CD4-positive, alpha-beta memory T cell (primary cell): ENCODE measurements at regions not wholly inside any gene's neighbourhood (a gene's known extent, or its start where the extent isn't known, plus 50 kb on each side); places are given as distances from the start of the nearest gene placed in this dataset.

Source experiments
- CTCF ChIA-PET: fragments of 350-600 bp; sonication (Branson Sonifier 250); formaldehyde crosslinking; loops from one replicate; lab custom pipeline; 2021; ENCODE audit warnings: inconsistent platforms; ENCODE audit not compliant: partially characterized antibody; lab: Charles Lee
- POLR2A ChIA-PET: fragments of 350-600 bp; sonication (Branson Sonifier 250); formaldehyde crosslinking; loops from one replicate; lab custom pipeline; 2021; ENCODE audit not compliant: partially characterized antibody; lab: Charles Lee
- DNase-seq, 5 donors: peaks; one replicate each; pipeline versions ENCODE4 v3.0.0 to v3.0.0-alpha.2; 2020 to 2022; ENCODE audit warnings: mixed read lengths in 1 of 5
- H3K27ac ChIP-seq: one replicate; pipeline ENCODE4 v1.7.0; 2013; ENCODE audit warnings: low read depth, low read length
- H3K27me3 ChIP-seq: 2 replicates; pipeline ENCODE4 v1.7.0; 2013; ENCODE audit warnings: mild to moderate bottlenecking, low read length, moderate library complexity; ENCODE audit not compliant: insufficient read depth
- H3K36me3 ChIP-seq: 2 replicates; pipeline ENCODE4 v1.7.0; 2013; ENCODE audit warnings: mild to moderate bottlenecking, low read length, moderate library complexity; ENCODE audit not compliant: insufficient read depth
- H3K4me1 ChIP-seq: 2 replicates; pipeline ENCODE4 v1.7.0; 2013; ENCODE audit warnings: mild to moderate bottlenecking, low read length, moderate library complexity; ENCODE audit not compliant: insufficient read depth
- H3K4me3 ChIP-seq, 2 donors: one replicate each; pipeline ENCODE4 v1.7.0; 2013; ENCODE audit warnings: low read length in 2 of 2, mild to moderate bottlenecking in 1 of 2
- H3K9me3 ChIP-seq, 2 donors: one replicate each; pipeline ENCODE4 v1.7.0; 2013; ENCODE audit warnings: low read length in 2 of 2, control low read depth in 1 of 2; ENCODE audit not compliant: control insufficient read depth in 1 of 2
- H3K27ac Mint-ChIP-seq, 7 donors: one replicate each; pipeline ENCODE4 v1.8.0; 2020 to 2021; ENCODE audit warnings: mixed read lengths in 7 of 7, mild to moderate bottlenecking in 6 of 7, inconsistent platforms in 3 of 7, moderate library complexity in 3 of 7
- H3K27me3 Mint-ChIP-seq, 2 donors: one replicate each; pipeline ENCODE4 v1.8.0; 2020 to 2021; ENCODE audit warnings: mixed read lengths in 2 of 2
- H3K36me3 Mint-ChIP-seq, 2 donors: one replicate each; pipeline ENCODE4 v1.8.0; 2020 to 2021; ENCODE audit warnings: mixed read lengths in 2 of 2, inconsistent platforms in 1 of 2, mild to moderate bottlenecking in 1 of 2
- H3K4me1 Mint-ChIP-seq, 4 donors: one replicate each; pipeline ENCODE4 v1.8.0; 2020 to 2021; ENCODE audit warnings: mixed read lengths in 4 of 4, mild to moderate bottlenecking in 1 of 4
- H3K4me3 Mint-ChIP-seq, 8 donors: one replicate each; pipeline ENCODE4 v1.8.0; 2020 to 2021; ENCODE audit warnings: mixed read lengths in 8 of 8, mild to moderate bottlenecking in 7 of 8, moderate library complexity in 6 of 8, inconsistent platforms in 3 of 8
- H3K9me3 Mint-ChIP-seq, 8 donors: one replicate each; pipeline ENCODE4 v1.8.0; 2020 to 2021; ENCODE audit warnings: mixed read lengths in 8 of 8, mild to moderate bottlenecking in 5 of 8, inconsistent platforms in 3 of 8, moderate library complexity in 1 of 8
- intact Hi-C: fragments of 100-400 bp; cut with micrococcal nuclease; formaldehyde crosslinking; loops from one replicate; pipeline ENCODE4 v1.15.1; 2023

GRCh38 chr20:20847814-20848213, 135.4 kb upstream of the RALGAPA2 start:
- ChIA-PET POLR2A (no interaction called here), CTCF (interaction anchor here (2.4 kb wide), 1 partner anchor 10 kb away, joined by 7 read pairs; no protein-coding TSS in a partner anchor)
- H3K27me3 Mint-ChIP-seq, result peaks cover 5 to 12% of the 10 kb centered on the region in 2 donors
- peaks cover 0 to 2% (median 0%) of the 10 kb centered on the region in 8 donors for H3K9me3 Mint-ChIP-seq
- no peaks in the 10 kb centered on the region for H3K27me3 ChIP-seq
- intact Hi-C loops, result no loop called here
- H3K27ac Mint-ChIP-seq, result no peak overlapping the region
- no peak overlapping the region for H3K4me3 ChIP-seq
- no peaks in the 10 kb centered on the region for H3K9me3 ChIP-seq
- no peak overlapping the region for H3K4me3 Mint-ChIP-seq
- no peaks in the 10 kb centered on the region for H3K36me3 Mint-ChIP-seq
- no peak overlapping the region for H3K27ac ChIP-seq
- H3K4me1 Mint-ChIP-seq, result peaks cover 0 to 3% (median 0%) of the 10 kb centered on the region in 4 donors
- no peaks in the 10 kb centered on the region for H3K4me1 ChIP-seq
- DNase-seq, result no peak
- no peaks in the 10 kb centered on the region for H3K36me3 ChIP-seq

GRCh38 chr20:20843982-20844381, 131.5 kb upstream of the RALGAPA2 start:
- CTCF ChIA-PET, result interaction anchor here (0.8 to 1.0 kb wide), 3 partner anchors 16 to 661 kb away, joined by 3 read pairs; no protein-coding TSS in a partner anchor
- no peaks in the 10 kb centered on the region for H3K27me3 ChIP-seq
- Mint-ChIP-seq H3K4me1 (peaks cover 0 to 3% (median 0%) of the 10 kb centered on the region in 4 donors), H3K4me3 (no peak overlapping the region), H3K27ac (no peak overlapping the region), H3K27me3 (peaks cover 3 to 14% of the 10 kb centered on the region in 2 donors), H3K9me3 (no peaks in the 10 kb centered on the region), H3K36me3 (no peaks in the 10 kb centered on the region)
- no peak overlapping the region for H3K27ac ChIP-seq
- intact Hi-C loops, result no loop called here
- no peaks in the 10 kb centered on the region for H3K4me1 ChIP-seq
- no peaks in the 10 kb centered on the region for H3K9me3 ChIP-seq
- DNase-seq, result no peak
- H3K4me3 ChIP-seq, result no peak overlapping the region
- POLR2A ChIA-PET, result no interaction called here
- no peaks in the 10 kb centered on the region for H3K36me3 ChIP-seq

DNA sequence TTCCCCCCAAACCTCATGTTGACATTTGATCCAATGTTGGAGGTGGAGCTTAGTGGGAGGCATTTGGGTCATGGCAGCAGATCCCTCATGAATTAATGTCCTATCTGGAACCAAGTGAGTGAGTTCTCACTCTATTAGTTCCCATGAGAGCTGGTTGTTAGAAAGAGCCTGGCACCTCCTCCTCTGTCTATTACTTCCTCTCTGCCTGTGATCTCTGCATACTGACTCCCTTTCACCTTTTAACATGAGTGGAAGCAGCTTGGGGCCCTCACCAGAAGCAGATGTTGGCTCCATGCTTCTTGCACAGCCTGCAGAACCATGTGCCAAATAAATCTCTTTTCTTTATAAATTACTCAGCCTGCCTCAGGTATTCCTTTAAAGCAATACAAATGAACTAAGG, 127.3 kb upstream of the RALGAPA2 start:
- peaks cover 2 to 8% of the 10 kb centered on the region in 2 donors for H3K27me3 Mint-ChIP-seq
- peaks cover 0 to 6% (median 4%) of the 10 kb centered on the region in 4 donors for H3K4me1 Mint-ChIP-seq
- intact Hi-C loops, result no loop called here
- H3K4me3 Mint-ChIP-seq, result no peak overlapping the region
- no peaks in the 10 kb centered on the region for H3K36me3 Mint-ChIP-seq
- Histone ChIP-seq H3K27ac (no peak overlapping the region), H3K9me3 (no peaks in the 10 kb centered on the region), H3K4me1 (no peaks in the 10 kb centered on the region), H3K4me3 (no peak overlapping the region), H3K36me3 (no peaks in the 10 kb centered on the region), H3K27me3 (no peaks in the 10 kb centered on the region)
- no peak for DNase-seq
- H3K27ac Mint-ChIP-seq, result no peak overlapping the region
- ChIA-PET CTCF (interaction anchor here (1.2 to 4.7 kb wide), 3 partner anchors 20 to 665 kb away, joined by 3 to 17 read pairs (median 5); no protein-coding TSS in a partner anchor), POLR2A (no interaction called here)
- H3K9me3 Mint-ChIP-seq, result no peaks in the 10 kb centered on the region

- Mint-ChIP-seq H3K9me3 (no peaks in the 10 kb centered on the region), H3K36me3 (no peaks in the 10 kb centered on the region), H3K4me1 (peaks cover 0 to 6% (median 3%) of the 10 kb centered on the region in 4 donors), H3K27me3 (peaks cover 4 to 18% of the 10 kb centered on the region in 2 donors), H3K27ac (peak overlapping the region in 1 of 7 donors; percentile 2), H3K4me3 (peak overlapping the region in 1 of 8 donors; percentile 51)
- no peak overlapping the region for H3K27ac ChIP-seq
- ChIA-PET POLR2A (no interaction called here), CTCF (interaction anchor here (1.3 to 4.7 kb wide), 5 partner anchors 9 to 668 kb away, joined by 5 to 17 read pairs (median 7); no protein-coding TSS in a partner anchor)
- H3K9me3 ChIP-seq, result no peaks in the 10 kb centered on the region
- intact Hi-C loops, result no loop called here
- peak in 2 of 5 donors; percentile 4 to 8 for DNase-seq
- H3K36me3 ChIP-seq, result no peaks in the 10 kb centered on the region
- H3K4me3 ChIP-seq, result no peak overlapping the region
- no peaks in the 10 kb centered on the region for H3K4me1 ChIP-seq
- H3K27me3 ChIP-seq, result no peaks in the 10 kb centered on the region
Observed at GRCh38 chr20:20837574-20838021, 125.2 kb upstream of the RALGAPA2 start.

DNA sequence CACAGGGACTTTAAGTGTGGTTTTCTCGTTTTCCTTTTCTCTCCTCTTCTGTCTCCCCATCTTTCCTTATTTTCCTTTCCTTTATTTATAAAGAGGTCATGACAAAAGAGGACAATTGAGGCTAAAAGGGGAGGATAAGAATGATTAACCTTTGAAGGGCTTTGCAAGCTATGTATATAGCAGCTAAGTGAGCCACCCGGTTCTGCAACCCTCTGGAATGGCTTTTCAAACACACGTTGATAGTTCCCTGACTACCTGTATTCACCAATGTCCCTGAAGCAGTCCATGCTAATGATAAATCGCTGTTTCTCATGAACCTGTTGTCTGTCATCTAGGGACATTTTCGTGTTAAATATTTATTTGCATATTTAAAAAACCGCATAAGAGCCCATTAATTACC, 124.4 kb upstream of the RALGAPA2 start:
- H3K4me1 Mint-ChIP-seq, result peaks cover 0 to 6% (median 3%) of the 10 kb centered on the region in 4 donors
- no peak overlapping the region for H3K27ac ChIP-seq
- H3K27me3 Mint-ChIP-seq, result peaks cover 4 to 18% of the 10 kb centered on the region in 2 donors
- intact Hi-C loops, result no loop called here
- no peaks in the 10 kb centered on the region for H3K9me3 Mint-ChIP-seq
- H3K4me1 ChIP-seq, result no peaks in the 10 kb centered on the region
- H3K4me3 ChIP-seq, result no peak overlapping the region
- H3K36me3 ChIP-seq, result no peaks in the 10 kb centered on the region
- ChIA-PET CTCF (interaction anchor here (1.5 to 4.7 kb wide), 6 partner anchors 10 to 734 kb away, joined by 3 to 17 read pairs (median 6); no protein-coding TSS in a partner anchor), POLR2A (no interaction called here)
- no peak overlapping the region for H3K4me3 Mint-ChIP-seq
- H3K36me3 Mint-ChIP-seq, result no peaks in the 10 kb centered on the region
- H3K27me3 ChIP-seq, result no peaks in the 10 kb centered on the region
- H3K9me3 ChIP-seq, result no peaks in the 10 kb centered on the region
- H3K27ac Mint-ChIP-seq, result no peak overlapping the region
- no peak for DNase-seq

DNA sequence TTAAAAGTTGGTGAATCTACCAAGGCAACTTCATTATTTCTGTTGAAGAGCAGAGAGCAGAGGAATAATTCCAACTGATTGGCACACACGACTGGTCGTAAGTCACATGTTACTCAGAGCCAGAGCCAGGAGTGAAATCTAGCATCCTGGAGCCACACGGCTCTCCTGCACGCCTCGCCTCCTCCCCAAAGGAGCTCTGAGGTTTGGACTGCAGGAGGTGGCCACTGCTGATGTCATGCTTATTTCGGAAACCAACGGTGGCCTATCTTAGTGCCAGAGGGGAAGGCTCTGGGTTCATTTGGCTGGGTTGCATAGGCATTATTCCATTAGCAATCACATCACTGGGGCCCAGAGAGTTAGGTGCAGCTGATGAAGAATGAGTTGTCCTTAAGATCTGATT, 123.5 kb upstream of the RALGAPA2 start:
- intact Hi-C loops, result no loop called here
- DNase-seq, result no peak
- peaks cover 4 to 17% of the 10 kb centered on the region in 2 donors for H3K27me3 Mint-ChIP-seq
- Histone ChIP-seq H3K27me3 (no peaks in the 10 kb centered on the region), H3K9me3 (no peaks in the 10 kb centered on the region), H3K4me3 (no peak overlapping the region), H3K36me3 (no peaks in the 10 kb centered on the region), H3K4me1 (no peaks in the 10 kb centered on the region), H3K27ac (no peak overlapping the region)
- H3K36me3 Mint-ChIP-seq, result no peaks in the 10 kb centered on the region
- ChIA-PET POLR2A (no interaction called here), CTCF (interaction anchor here (1.5 to 4.7 kb wide), 5 partner anchors 10 to 735 kb away, joined by 3 to 17 read pairs (median 6); no protein-coding TSS in a partner anchor)
- no peak overlapping the region for H3K4me3 Mint-ChIP-seq
- H3K4me1 Mint-ChIP-seq, result peaks cover 0 to 6% (median 3%) of the 10 kb centered on the region in 4 donors
- no peak overlapping the region for H3K27ac Mint-ChIP-seq
- H3K9me3 Mint-ChIP-seq, result peaks cover 0 to 2% (median 0%) of the 10 kb centered on the region in 8 donors

DNA sequence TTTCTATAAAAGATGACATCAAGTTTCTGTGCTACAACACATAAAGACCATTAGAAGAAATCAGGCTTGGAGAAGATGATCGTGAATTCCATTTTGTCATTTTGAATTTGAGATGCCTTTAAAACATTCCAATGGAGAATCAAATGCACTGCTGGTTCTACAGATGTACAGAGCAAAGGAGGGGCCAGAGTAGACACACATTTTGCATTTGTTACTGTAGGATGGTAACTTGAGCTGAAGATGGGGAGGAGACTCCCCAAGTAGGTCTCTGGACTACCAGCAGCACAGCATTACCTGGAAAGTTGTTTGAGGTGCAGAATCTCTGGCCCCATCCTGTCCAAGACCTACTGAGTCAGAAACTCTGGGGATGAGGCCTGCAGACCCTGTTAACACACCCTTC, 121.6 kb upstream of the RALGAPA2 start:
- Mint-ChIP-seq H3K27ac (no peak overlapping the region), H3K4me1 (peaks cover 0 to 6% (median 3%) of the 10 kb centered on the region in 4 donors), H3K27me3 (peaks cover 4 to 15% of the 10 kb centered on the region in 2 donors), H3K36me3 (no peaks in the 10 kb centered on the region), H3K4me3 (no peak overlapping the region), H3K9me3 (peaks cover 0 to 15% (median 1%) of the 10 kb centered on the region in 8 donors)
- no peaks in the 10 kb centered on the region for H3K36me3 ChIP-seq
- H3K9me3 ChIP-seq, result no peaks in the 10 kb centered on the region
- ChIA-PET POLR2A (no interaction called here), CTCF (no interaction called here)
- no peaks in the 10 kb centered on the region for H3K27me3 ChIP-seq
- H3K27ac ChIP-seq, result no peak overlapping the region
- intact Hi-C loops, result no loop called here
- H3K4me3 ChIP-seq, result no peak overlapping the region
- no peaks in the 10 kb centered on the region for H3K4me1 ChIP-seq
- no peak for DNase-seq
